Endothelial cell of umbilical vein (primary cell): ENCODE measurements at regions not wholly inside any gene's neighbourhood (a gene's known extent, or its start where the extent isn't known, plus 50 kb on each side); places are given as distances from the start of the nearest gene placed in this dataset.

Experiments
- BruUV-seq: library from RNA; stranded (reverse); fragments of 400-500 nt; replicated peaks from 2 replicates; lab custom pipeline; 2021; lab: Mats Ljungman, UMichigan
- CTCF ChIA-PET: fragments of 300-600, 350-600 bp; sonication (Branson Sonifier 250); formaldehyde crosslinking; loops from one replicate; lab custom pipeline; 2021; ENCODE audit warnings: antibody characterized with exemption, inconsistent platforms; lab: Charles Lee
- POLR2A ChIA-PET: fragments of 300-600, 350-600 bp; sonication (Branson Sonifier 250); formaldehyde crosslinking; loops from one replicate; lab custom pipeline; 2021; ENCODE audit warnings: antibody characterized with exemption, inconsistent platforms; lab: Charles Lee
- DNase-seq: peaks from one replicate; pipeline ENCODE4 v3.0.0-alpha.2; 2011; ENCODE audit warnings: low read depth, low spot score
- FAIRE-seq: peaks from 2 replicates; lab custom pipeline; 2011; peaks lifted over from hg19 to GRCh38; lab: Jason Lieb, UNC
- H2AFZ ChIP-seq: 2 replicates; pipeline ENCODE4 v1.6.0; 2012; ENCODE audit warnings: low read depth, low read length, control low read depth, inconsistent platforms
- H3K27ac ChIP-seq: 2 replicates; pipeline ENCODE4 v1.5.1; 2011; ENCODE audit warnings: low read depth, mild to moderate bottlenecking, control low read depth, low read length, moderate library complexity; ENCODE audit not compliant: insufficient read depth
- H3K27me3 ChIP-seq, 2 experiments: 2 replicates each; pipeline versions ENCODE4 v1.6.0 to v1.6.1; 2011; ENCODE audit warnings: low read length in 2 of 2, mixed read lengths in 1 of 2; ENCODE audit not compliant: control insufficient read depth in 2 of 2, insufficient read depth in 2 of 2
- H3K36me3 ChIP-seq, 2 experiments: 2 replicates in 1 of 2; 3 replicates in 1 of 2; pipeline ENCODE4 v1.5.1; 2011; ENCODE audit warnings: low read length in 2 of 2, mild to moderate bottlenecking in 1 of 2, moderate library complexity in 1 of 2; ENCODE audit not compliant: control insufficient read depth in 2 of 2, insufficient read depth in 2 of 2; ENCODE audit errors: extremely low read depth in 1 of 2
- H3K4me1 ChIP-seq: 3 replicates; pipeline ENCODE4 v1.5.1; 2011; ENCODE audit warnings: mild to moderate bottlenecking, low read length; ENCODE audit not compliant: control insufficient read depth, insufficient read depth; ENCODE audit errors: extremely low read depth
- H3K4me2 ChIP-seq: 2 replicates; pipeline ENCODE4 v1.6.1; 2011; ENCODE audit warnings: low read length, control low read depth, mixed read lengths; ENCODE audit not compliant: insufficient read depth
- H3K4me3 ChIP-seq, 3 experiments: fragments of 200-600 bp in 1 of 3; sonication (generic), shearing (Covaris generic) in 1 of 3; replicated peaks in 1 of 3; 2 replicates each; pipeline ENCODE4 v1.5.1; 2011 to 2016; ENCODE audit warnings: control low read depth in 3 of 3, low read length in 3 of 3, mild to moderate bottlenecking in 2 of 3, inconsistent platforms in 1 of 3, low read depth in 1 of 3, moderate library complexity in 1 of 3; ENCODE audit not compliant: insufficient read depth in 1 of 3
- H3K79me2 ChIP-seq: 2 replicates; pipeline ENCODE4 v1.6.0; 2012; ENCODE audit warnings: low read length, inconsistent platforms; ENCODE audit not compliant: control insufficient read depth, insufficient read depth
- H3K9ac ChIP-seq: replicated peaks from 2 replicates; pipeline ENCODE3; 2011; ENCODE audit warnings: low read length, control low read depth; ENCODE audit not compliant: insufficient read depth; ENCODE audit errors: extremely low read depth
- H3K9me1 ChIP-seq: replicated peaks from 3 replicates; pipeline ENCODE4 v1.6.0; 2011; ENCODE audit warnings: mild to moderate bottlenecking, low read length; ENCODE audit not compliant: control insufficient read depth, insufficient read depth; ENCODE audit errors: extremely low read depth
- H3K9me3 ChIP-seq: replicated peaks from 2 replicates; pipeline ENCODE4 v1.5.1; 2012; ENCODE audit warnings: low read length, inconsistent platforms; ENCODE audit not compliant: control insufficient read depth, insufficient read depth
- H4K20me1 ChIP-seq: replicated peaks from 2 replicates; pipeline ENCODE3; 2011; ENCODE audit warnings: mild to moderate bottlenecking, low read length; ENCODE audit not compliant: control insufficient read depth, insufficient read depth; ENCODE audit errors: extremely low read depth
- EZH2 ChIP-seq: IDR thresholded peaks from 2 replicates; pipeline ENCODE4 v1.6.1; 2012; ENCODE audit warnings: borderline replicate concordance, low read depth, mild to moderate bottlenecking, moderate library complexity, low read length, inconsistent platforms; ENCODE audit not compliant: severe bottlenecking
- FOS ChIP-seq: IDR thresholded peaks from 2 replicates; pipeline ENCODE4 v1.6.1; 2011; ENCODE audit warnings: mild to moderate bottlenecking, low read length, moderate library complexity, borderline replicate concordance; ENCODE audit not compliant: insufficient read depth
- GATA2 ChIP-seq: IDR thresholded peaks from 2 replicates; pipeline ENCODE4 v1.7.0; 2011; ENCODE audit warnings: low read depth, mild to moderate bottlenecking, moderate library complexity, mixed read lengths, low read length; ENCODE audit not compliant: insufficient read length, insufficient read depth
- JUN ChIP-seq: IDR thresholded peaks from 2 replicates; pipeline ENCODE4 v1.6.1; 2011; ENCODE audit warnings: borderline replicate concordance, low read depth; ENCODE audit not compliant: insufficient read length, insufficient read depth
- MYC ChIP-seq: IDR thresholded peaks from one replicate; pipeline ENCODE4 v1.6.1; 2011; ENCODE audit warnings: mild to moderate bottlenecking, low read depth, low read length
- POLR2A ChIP-seq: IDR thresholded peaks from 2 replicates; pipeline ENCODE4 v1.6.1; 2012; ENCODE audit warnings: low read depth, mild to moderate bottlenecking, control low read depth, low read length
- POLR2AphosphoS5 ChIP-seq: IDR thresholded peaks from 2 replicates; pipeline ENCODE4 v1.6.1; 2012; ENCODE audit warnings: low read depth, mild to moderate bottlenecking, control low read depth, low read length, moderate library complexity; ENCODE audit not compliant: insufficient read depth
- dilution Hi-C: fragments of 300-500 bp; cut with MboI; formaldehyde crosslinking; loops from one replicate; pipeline ENCODE4 v1.15.0; 2019; ENCODE audit warnings: low sequenced_read_pairs; ENCODE audit not compliant: extremely low pct_ligation_motif_present
- intact Hi-C: fragments of 100-400 bp; cut with micrococcal nuclease; formaldehyde crosslinking; loops from one replicate; pipeline ENCODE4 v1.10.0; 2022
- TF ChIP-seq, protein P1 (sequence below): IDR thresholded peaks from 2 replicates; pipeline ENCODE4 v1.6.1; 2011; ENCODE audit not compliant: insufficient read depth, insufficient read length
- TF ChIP-seq, protein P2 (sequence below), 2 donors: IDR thresholded peaks; 1 replicate in 1 of 2; 2 replicates in 1 of 2; pipeline ENCODE4 v1.5.1; 2011; ENCODE audit warnings: low read length in 2 of 2, mild to moderate bottlenecking in 2 of 2, moderate library complexity in 2 of 2, control low read depth in 1 of 2, inconsistent platforms in 1 of 2, low read depth in 1 of 2; ENCODE audit not compliant: insufficient read depth in 1 of 2; ENCODE audit errors: extremely low read depth in 1 of 2

DNA sequence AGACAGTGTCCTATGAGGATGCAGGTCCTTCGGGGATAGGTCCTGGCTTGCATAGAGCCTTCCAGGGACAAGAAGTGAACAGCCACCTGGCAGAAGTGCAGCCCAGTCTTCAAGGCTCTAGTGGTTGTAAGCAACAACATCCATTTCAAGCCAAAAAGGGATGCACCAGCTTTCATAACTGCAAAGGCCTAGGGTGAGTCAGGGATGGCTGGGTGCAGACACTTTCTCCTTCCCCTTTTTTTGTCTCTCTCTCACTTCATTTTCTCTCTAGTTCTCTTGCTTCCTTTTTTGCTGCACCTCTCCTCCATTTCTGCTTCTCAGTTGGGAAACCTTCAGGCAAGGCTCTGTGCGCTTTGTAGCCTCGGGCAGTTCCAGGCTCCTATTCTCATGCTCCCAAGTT is 196.2 kb upstream of the ZNF536 start:
- FAIRE-seq = no peak
- TF ChIP-seq JUN (no peak), FOS (no peak), EZH2 (no peak), POLR2AphosphoS5 (no peak), POLR2A (no peak), MYC (no peak), GATA2 (no peak)
- TF ChIP-seq, protein P1, sequence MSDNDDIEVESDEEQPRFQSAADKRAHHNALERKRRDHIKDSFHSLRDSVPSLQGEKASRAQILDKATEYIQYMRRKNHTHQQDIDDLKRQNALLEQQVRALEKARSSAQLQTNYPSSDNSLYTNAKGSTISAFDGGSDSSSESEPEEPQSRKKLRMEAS = no peak

DNA sequence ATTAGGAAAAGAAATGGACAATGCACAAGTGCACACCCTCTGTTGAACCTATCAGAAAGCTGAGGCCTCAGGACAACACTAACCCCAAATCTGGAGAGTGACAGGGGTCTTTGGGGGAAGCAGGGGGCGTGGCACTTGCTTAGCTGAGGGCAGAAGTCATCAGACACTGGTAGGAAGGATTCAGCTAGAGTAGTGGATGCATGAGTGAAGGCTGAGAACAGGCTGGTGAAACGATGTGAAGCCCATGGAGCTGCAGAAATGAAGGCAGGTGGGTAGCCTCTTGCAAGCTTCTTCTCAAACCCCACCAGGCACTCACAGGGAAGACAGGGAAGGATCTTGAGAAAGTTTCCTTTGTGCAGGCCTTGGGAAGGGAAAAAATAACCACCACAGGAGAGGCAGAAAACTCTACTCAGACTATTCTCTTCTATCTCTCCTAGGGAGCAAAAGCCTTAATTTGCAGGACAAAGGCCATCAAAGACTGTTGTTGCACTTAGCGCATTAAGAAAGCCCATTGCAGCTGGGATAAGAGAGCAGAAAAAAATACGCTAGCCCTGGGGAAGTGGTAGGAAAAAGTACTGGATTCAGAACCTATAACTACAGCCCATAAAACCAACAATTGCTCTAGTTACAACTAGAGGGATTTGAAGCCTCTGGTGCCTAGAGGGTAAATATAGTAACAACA is 193.3 kb upstream of the ZNF536 start:
- no peak for TF ChIP-seq MYC
- TF ChIP-seq GATA2 = no peak
- no peak for TF ChIP-seq JUN
- no peak for TF ChIP-seq EZH2
- no peak for TF ChIP-seq POLR2A
- TF ChIP-seq, protein P2, sequence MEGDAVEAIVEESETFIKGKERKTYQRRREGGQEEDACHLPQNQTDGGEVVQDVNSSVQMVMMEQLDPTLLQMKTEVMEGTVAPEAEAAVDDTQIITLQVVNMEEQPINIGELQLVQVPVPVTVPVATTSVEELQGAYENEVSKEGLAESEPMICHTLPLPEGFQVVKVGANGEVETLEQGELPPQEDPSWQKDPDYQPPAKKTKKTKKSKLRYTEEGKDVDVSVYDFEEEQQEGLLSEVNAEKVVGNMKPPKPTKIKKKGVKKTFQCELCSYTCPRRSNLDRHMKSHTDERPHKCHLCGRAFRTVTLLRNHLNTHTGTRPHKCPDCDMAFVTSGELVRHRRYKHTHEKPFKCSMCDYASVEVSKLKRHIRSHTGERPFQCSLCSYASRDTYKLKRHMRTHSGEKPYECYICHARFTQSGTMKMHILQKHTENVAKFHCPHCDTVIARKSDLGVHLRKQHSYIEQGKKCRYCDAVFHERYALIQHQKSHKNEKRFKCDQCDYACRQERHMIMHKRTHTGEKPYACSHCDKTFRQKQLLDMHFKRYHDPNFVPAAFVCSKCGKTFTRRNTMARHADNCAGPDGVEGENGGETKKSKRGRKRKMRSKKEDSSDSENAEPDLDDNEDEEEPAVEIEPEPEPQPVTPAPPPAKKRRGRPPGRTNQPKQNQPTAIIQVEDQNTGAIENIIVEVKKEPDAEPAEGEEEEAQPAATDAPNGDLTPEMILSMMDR (IDR thresholded peaks at IDR 0.05; ENCODE audit: extremely low read depth in 1 of 2, insufficient read depth in 1 of 2, low read depth in 1 of 2, low read length in 2 of 2) = no peak
- no peak for TF ChIP-seq FOS
- no peak for TF ChIP-seq POLR2AphosphoS5
- TF ChIP-seq, protein P1 = no peak
- POLR2A ChIA-PET = no interaction called here
- no peaks in the 10 kb centered on the region for H3K36me3 ChIP-seq
- DNase-seq (no peak), FAIRE-seq (no peak)
- H4K20me1 ChIP-seq = no peaks in the 10 kb centered on the region
- intact Hi-C loops = no loop called here
- H3K4me3 ChIP-seq = no peak overlapping the region
- no peak overlapping the region for H2AFZ ChIP-seq
- no peak overlapping the region for H3K4me2 ChIP-seq
- no peaks in the 10 kb centered on the region for H3K27me3 ChIP-seq
- no peak overlapping the region for H3K9ac ChIP-seq
- BruUV-seq = no TSS peak
- no peaks in the 10 kb centered on the region for H3K79me2 ChIP-seq
- no peaks in the 10 kb centered on the region for H3K9me1 ChIP-seq
- CTCF ChIA-PET = no interaction called here
- H3K27ac ChIP-seq = no peak overlapping the region
- peaks cover 4% of the 10 kb centered on the region for H3K9me3 ChIP-seq
- H3K4me1 ChIP-seq = no peaks in the 10 kb centered on the region
- dilution Hi-C loops = no loop called here

More for the DNA sequence above, 196.2 kb upstream of the ZNF536 start:
- Histone ChIP-seq H3K27me3 (no peaks in the 10 kb centered on the region), H2AFZ (no peak overlapping the region), H3K79me2 (no peaks in the 10 kb centered on the region), H3K4me3 (no peak overlapping the region), H3K9me1 (no peaks in the 10 kb centered on the region), H3K27ac (no peak overlapping the region), H3K36me3 (no peaks in the 10 kb centered on the region), H3K4me1 (no peaks in the 10 kb centered on the region), H3K9ac (no peak overlapping the region), H4K20me1 (no peaks in the 10 kb centered on the region), H3K4me2 (no peak overlapping the region), H3K9me3 (peaks cover 4% of the 10 kb centered on the region)
- intact Hi-C loops = no loop called here
- dilution Hi-C loops = no loop called here
- ChIA-PET POLR2A (no interaction called here), CTCF (no interaction called here)
- no TSS peak for BruUV-seq
- DNase-seq = no peak
